ENCODE measurements at regions not wholly inside any gene's neighbourhood (a gene's known extent, or its start where the extent isn't known, plus 50 kb on each side); places are given as distances from the start of the nearest gene placed in this dataset.

GRCh38 chr20:60152792-60153191 lies 194.6 kb downstream of the CDH26 start:
- TF ChIP-seq CTCF (conservative IDR thresholded peaks at IDR 0.05), result no peak
- TF ChIP-seq ZFX (IDR thresholded peaks at IDR 0.05), result no peak
